Epithelial cell of esophagus (primary cell): ENCODE measurements at regions not wholly inside any gene's neighbourhood (a gene's known extent, or its start where the extent isn't known, plus 50 kb on each side); places are given as distances from the start of the nearest gene placed in this dataset.

Experiments
- DNase-seq: peaks from one replicate; pipeline ENCODE4 v3.0.0; 2010; ENCODE audit warnings: low read depth
- H3K4me3 ChIP-seq: 2 replicates; pipeline ENCODE4 v1.5.1; 2011; ENCODE audit warnings: mild to moderate bottlenecking, low read length, control low read depth
- TF ChIP-seq, protein P1 (sequence below): IDR thresholded peaks from 2 replicates; pipeline ENCODE4 v1.5.1; 2011; ENCODE audit warnings: low read depth, mild to moderate bottlenecking, low read length, control low read depth, inconsistent platforms; ENCODE audit not compliant: insufficient read depth; ENCODE audit errors: missing control alignments

DNA sequence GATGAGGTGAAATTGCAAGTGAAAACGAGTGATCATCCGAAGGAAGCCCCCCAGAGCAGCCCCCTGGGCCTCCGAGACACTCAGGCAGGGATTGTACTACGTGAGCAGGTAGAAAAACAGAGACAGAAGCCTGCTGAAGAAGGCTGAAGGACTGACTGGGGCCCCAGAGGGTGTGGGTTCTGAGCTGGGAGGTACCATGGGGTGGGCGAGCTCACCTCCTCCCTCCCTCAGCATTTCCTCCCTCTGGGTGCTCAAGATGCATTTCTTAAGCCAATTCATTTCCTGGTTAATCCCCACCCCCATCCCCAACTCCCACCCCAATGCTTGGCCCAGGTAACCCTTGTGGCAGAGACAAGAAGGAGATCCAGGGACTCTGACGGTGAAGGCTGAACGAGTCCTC is 108.7 kb downstream of the BDH1 start:
- no peak for DNase-seq
- TF ChIP-seq, protein P1, sequence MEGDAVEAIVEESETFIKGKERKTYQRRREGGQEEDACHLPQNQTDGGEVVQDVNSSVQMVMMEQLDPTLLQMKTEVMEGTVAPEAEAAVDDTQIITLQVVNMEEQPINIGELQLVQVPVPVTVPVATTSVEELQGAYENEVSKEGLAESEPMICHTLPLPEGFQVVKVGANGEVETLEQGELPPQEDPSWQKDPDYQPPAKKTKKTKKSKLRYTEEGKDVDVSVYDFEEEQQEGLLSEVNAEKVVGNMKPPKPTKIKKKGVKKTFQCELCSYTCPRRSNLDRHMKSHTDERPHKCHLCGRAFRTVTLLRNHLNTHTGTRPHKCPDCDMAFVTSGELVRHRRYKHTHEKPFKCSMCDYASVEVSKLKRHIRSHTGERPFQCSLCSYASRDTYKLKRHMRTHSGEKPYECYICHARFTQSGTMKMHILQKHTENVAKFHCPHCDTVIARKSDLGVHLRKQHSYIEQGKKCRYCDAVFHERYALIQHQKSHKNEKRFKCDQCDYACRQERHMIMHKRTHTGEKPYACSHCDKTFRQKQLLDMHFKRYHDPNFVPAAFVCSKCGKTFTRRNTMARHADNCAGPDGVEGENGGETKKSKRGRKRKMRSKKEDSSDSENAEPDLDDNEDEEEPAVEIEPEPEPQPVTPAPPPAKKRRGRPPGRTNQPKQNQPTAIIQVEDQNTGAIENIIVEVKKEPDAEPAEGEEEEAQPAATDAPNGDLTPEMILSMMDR = no peak
- H3K4me3 ChIP-seq = no peak overlapping the region

DNA sequence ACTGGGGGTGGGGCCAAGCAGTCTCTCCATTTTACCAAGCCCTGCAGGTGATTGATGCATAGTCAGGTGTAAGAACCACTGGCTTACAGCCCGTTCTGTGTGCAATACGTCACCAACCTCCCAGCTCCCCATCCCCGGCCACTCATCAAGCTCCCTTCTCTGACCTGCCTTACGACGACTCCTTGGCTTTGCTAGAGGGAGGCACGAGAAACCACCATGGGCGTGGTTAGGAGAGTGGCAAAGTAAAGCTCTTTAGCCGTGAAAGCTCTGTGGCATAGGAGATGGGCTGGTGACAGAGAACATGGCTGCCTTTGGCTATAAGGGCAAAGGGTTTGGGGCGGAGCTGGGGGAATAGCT is 109.1 kb downstream of the BDH1 start:
- TF ChIP-seq, protein P1 = no peak
- no peak overlapping the region for H3K4me3 ChIP-seq

GRCh38 chr3:197445896-197446699 is 109.7 kb downstream of the BDH1 start:
- TF ChIP-seq, protein P1 = no peak
- H3K4me3 ChIP-seq = no peak overlapping the region
- no peak for DNase-seq

More for the DNA sequence above, 109.1 kb downstream of the BDH1 start:
- DNase-seq = no peak

DNA sequence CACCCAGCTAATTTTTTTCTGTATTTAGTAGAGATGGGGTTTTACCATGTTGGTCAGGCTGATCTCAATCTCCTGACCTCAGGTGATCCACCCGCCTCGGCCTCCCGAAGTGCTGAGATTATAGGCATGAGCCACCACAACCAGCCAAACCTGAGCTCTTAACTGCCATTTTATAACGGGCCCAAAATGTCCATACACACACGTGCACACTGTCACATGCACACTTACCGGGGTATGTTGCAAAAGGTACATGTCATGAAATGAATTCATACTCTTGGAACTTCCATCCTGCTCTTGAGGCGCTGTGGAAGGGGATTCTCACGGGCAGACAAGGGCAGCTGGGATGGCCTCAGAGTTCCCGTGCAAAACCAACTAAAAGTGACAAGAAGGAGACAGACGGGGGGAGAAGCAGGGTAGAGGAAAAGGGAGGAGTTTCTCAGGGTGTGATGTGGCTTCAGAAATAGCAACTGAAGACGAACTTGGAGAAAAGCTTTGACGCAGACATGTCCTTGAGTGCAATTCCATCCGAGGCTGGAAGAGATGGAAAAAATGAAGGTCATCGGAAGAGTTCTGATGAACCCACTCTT is 110.9 kb downstream of the BDH1 start:
- TF ChIP-seq, protein P1 = no peak
- H3K4me3 ChIP-seq = no peak overlapping the region
- DNase-seq = no peak

DNA sequence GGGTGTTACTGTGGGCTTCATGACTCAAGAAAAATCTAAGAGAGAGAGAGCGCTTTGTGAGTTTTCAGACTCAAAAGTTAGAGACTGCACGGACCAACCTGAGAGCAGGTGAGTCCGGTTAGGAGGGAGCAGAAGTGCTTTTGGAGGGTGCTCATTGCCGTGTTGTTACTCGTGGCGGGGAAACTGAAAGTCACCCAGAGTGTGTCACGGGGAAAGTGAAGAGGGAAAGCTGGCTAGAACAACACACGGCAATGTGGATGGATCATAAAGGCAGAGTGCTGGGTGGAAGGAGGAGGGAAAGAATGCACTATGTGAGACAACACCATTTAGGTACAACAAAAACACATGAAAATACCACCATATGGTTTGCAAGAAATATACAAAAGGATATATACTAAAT is 112.3 kb downstream of the BDH1 start:
- TF ChIP-seq, protein P1 = no peak
- H3K4me3 ChIP-seq = no peak overlapping the region
- DNase-seq = no peak

DNA sequence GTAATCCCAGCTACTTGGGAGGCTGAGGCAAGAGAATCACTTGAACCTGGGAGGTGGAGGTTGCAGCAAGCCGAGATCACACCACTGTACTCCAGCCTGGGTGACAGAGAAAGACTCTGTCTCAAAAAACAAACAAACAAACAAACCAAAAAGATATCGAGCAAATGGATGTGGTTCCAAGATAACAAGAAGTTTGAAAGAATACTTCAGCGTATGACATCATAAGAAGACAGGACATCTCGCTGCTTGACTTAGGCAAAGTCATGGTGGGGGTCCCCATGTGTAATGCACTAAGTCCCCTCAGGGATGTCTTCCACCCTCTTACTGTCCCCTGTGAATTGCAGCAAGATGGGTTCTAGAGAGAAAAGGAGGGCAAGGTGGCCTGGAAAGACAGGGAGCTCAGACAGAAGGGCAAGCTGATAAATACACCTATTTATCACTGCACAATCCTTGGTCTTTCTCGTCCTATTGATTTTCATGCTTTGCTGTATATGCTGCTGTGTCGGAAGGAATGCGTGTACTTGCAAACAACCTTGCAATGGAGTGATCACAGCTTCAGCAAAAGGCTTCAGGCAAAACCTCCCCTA is 115.0 kb downstream of the BDH1 start:
- no peak overlapping the region for H3K4me3 ChIP-seq
- no peak for DNase-seq
- TF ChIP-seq, protein P1 = no peak
